Ishikawa (cell line): ENCODE measurements at regions not wholly inside any gene's neighbourhood (a gene's known extent, or its start where the extent isn't known, plus 50 kb on each side); places are given as distances from the start of the nearest gene placed in this dataset.

ENCODE experiments used
- CEBPB ChIP-seq: IDR thresholded peaks from 2 replicates; pipeline ENCODE4 v1.6.1; 2012
- CREB1 ChIP-seq: IDR thresholded peaks from 2 replicates; pipeline ENCODE4 v1.6.1; 2012; ENCODE audit warnings: low read depth
- EGR1 ChIP-seq: IDR thresholded peaks from 2 replicates; pipeline ENCODE4 v1.6.1; 2012
- EP300 ChIP-seq: IDR thresholded peaks from 2 replicates; pipeline ENCODE4 v1.6.1; 2012; ENCODE audit warnings: borderline replicate concordance
- FOXM1 ChIP-seq: IDR thresholded peaks from 2 replicates; pipeline ENCODE4 v1.6.1; 2012; ENCODE audit warnings: low read depth, borderline replicate concordance
- MAX ChIP-seq: IDR thresholded peaks from 2 replicates; pipeline ENCODE4 v1.6.1; 2012
- NFIC ChIP-seq: IDR thresholded peaks from 2 replicates; pipeline ENCODE4 v1.6.1; 2012
- RAD21 ChIP-seq: IDR thresholded peaks from 2 replicates; pipeline ENCODE4 v1.6.1; 2012; ENCODE audit warnings: low read depth
- REST ChIP-seq: IDR thresholded peaks from 2 replicates; pipeline ENCODE4 v1.6.1; 2012; ENCODE audit warnings: low read depth, mild to moderate bottlenecking
- TAF1 ChIP-seq: IDR thresholded peaks from 2 replicates; pipeline ENCODE4 v1.6.1; 2012; ENCODE audit warnings: low read depth, mild to moderate bottlenecking
- TCF12 ChIP-seq: IDR thresholded peaks from 2 replicates; pipeline ENCODE4 v1.6.1; 2012; ENCODE audit warnings: low read depth
- TEAD4 ChIP-seq: IDR thresholded peaks from 2 replicates; pipeline ENCODE4 v1.6.1; 2012
- USF1 ChIP-seq: IDR thresholded peaks from 2 replicates; pipeline ENCODE4 v1.6.1; 2012
- YY1 ChIP-seq: IDR thresholded peaks from 2 replicates; pipeline ENCODE4 v1.6.1; 2012; ENCODE audit warnings: low read depth
- ZBTB7A ChIP-seq: IDR thresholded peaks from 2 replicates; pipeline ENCODE4 v1.6.1; 2012; ENCODE audit warnings: low read depth

- TF ChIP-seq MAX (no peak), CREB1 (no peak), TEAD4 (no peak), EP300 (no peak), USF1 (no peak), REST (no peak), TAF1 (no peak), NFIC (no peak)
These were observed 177.5 kb upstream of the PRNP start for GRCh38 chr20:4508773-4509172.

GRCh38 chr20:4507288-4507719 lies 179.0 kb upstream of the PRNP start:
- TF ChIP-seq REST (no peak), ZBTB7A (no peak), TAF1 (no peak), USF1 (no peak), RAD21 (no peak), FOXM1 (no peak), TCF12 (no peak), EGR1 (no peak), CEBPB (no peak), TEAD4 (no peak), NFIC (no peak), EP300 (no peak), CREB1 (no peak), MAX (no peak), YY1 (no peak)

GRCh38 chr20:4504814-4505213 lies 181.4 kb upstream of the PRNP start:
- TF ChIP-seq CREB1 (no peak), EGR1 (no peak), USF1 (no peak), CEBPB (no peak), MAX (no peak), RAD21 (no peak), NFIC (no peak), FOXM1 (no peak), EP300 (no peak), TEAD4 (no peak), YY1 (no peak), ZBTB7A (no peak)

- TF ChIP-seq USF1 (no peak), TAF1 (no peak), MAX (no peak), EGR1 (no peak), RAD21 (no peak), TEAD4 (no peak), ZBTB7A (no peak), CEBPB (no peak), REST (no peak), NFIC (no peak), YY1 (no peak), EP300 (no peak), FOXM1 (no peak), TCF12 (no peak)
These were observed 183.5 kb upstream of the PRNP start for GRCh38 chr20:4502756-4503155.
